ENCODE measurements at regions not wholly inside any gene's neighbourhood (a gene's known extent, or its start where the extent isn't known, plus 50 kb on each side); places are given as distances from the start of the nearest gene placed in this dataset.

DNA sequence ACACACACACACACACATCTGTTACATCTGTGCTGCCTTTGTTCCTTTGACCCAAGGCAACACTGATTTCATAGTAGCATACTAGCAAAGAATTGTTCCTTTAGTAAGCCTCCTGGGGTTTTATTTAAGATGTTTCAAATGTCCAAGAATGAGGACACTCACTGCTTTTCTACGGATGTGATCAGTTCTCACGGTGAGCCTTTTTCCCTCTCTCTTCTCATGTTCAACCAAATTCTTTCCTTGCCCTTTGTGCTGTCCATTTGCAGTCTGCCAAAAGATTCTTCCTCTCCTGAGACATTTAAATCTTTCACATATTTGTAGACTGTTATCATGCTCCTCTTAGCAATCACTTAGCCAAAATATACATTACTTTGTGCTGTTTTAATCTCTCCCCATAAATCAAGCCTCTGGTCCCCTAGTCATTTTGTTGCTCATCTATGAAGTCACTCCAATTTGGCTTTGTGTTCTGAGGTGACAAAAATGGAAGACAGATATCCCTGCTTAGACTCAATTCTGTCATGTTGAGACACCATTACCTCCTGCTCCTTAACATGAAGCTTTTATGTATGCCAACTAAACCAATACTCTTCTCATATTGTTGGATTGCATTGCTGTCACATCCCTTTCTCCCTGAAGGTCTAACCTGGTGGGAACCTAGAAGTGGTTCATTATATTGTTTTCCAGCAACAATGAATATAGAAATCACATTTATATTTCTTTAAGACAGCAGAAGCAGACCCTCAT lies 1605.3 kb upstream of the ACVR2A start:
- DNase-seq: no peak

DNA sequence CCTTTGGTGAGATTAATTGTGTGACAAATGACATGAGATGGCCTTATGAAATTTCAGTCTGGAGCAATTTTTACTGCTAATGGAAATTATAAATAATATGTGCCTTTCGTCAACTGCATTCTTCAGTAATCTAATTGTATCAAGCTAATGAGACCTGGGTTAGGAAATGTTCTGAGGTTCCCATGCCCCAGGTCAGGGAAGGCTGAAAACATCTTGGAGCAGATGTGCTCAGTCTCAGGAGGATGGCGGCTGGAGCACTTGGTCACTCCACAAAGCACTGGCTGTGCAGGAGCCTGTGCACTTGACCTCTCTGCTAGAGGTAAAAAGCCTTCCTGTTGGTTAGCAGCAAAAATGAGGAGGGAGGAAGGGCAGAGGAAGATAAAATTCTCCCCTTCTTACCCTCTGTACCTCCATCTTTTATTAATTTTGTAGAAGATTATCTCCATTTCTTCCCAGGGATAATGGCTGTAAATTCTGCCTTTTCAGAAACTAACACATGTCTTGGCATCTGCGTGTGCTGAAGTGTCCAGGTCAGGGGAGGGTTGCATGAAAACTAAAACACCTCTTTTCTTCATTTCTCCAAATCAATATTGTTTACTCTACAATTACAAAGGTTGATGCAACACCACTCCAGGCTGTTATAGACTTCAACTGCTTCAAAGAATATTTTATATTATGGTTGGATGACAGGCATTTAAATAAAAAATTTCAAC lies 1606.4 kb upstream of the ACVR2A start:
- DNase-seq: no peak

DNA sequence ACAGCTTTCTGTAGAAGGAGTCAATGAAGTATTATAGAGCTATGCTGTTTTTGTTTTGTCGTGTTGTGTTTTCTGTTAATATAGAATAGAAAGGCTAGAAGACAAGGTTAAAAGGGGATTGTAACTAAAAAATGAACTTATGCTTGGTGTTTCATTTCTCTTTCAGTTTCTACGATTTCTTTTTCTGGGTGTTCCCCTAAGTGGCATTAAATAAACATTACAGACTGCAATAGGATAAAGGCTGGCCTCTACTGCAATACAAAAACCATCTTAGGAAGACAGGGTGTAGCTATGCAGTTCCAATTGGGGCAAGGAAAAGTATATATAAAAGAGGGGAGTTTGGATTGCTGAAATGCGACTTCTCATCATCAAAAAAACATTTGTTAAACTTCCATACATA lies 1609.7 kb upstream of the ACVR2A start:
- no peak for DNase-seq

DNA sequence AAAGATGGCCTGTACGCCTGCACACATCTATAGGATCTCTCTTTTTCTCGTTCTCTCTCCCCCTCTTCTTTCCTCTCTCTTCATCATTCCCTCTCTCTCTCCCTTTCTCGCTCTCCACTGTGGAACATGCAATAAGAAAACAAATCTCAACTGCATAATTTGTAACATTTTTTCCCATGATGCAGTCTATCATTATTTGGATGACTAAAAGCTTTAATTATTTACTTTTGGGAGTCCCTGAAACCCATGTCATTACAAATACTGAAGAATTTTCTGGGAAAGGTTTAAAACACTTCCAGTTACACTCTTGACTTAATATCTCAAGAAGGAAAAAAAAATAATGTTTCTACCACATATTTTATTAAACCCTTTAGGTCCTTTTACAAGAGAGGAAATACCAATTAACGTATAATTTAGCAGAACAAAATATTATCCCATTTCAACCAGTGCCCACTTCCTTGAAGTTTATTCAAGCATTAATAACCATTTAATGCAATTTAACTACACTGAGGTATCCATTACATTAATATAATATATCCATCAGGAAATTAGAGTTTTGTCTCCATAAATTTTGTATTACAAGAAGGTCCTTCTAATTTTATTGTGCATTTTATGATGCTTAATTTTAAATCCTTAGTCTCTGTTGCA lies 1615.2 kb upstream of the ACVR2A start:
- DNase-seq: no peak

DNA sequence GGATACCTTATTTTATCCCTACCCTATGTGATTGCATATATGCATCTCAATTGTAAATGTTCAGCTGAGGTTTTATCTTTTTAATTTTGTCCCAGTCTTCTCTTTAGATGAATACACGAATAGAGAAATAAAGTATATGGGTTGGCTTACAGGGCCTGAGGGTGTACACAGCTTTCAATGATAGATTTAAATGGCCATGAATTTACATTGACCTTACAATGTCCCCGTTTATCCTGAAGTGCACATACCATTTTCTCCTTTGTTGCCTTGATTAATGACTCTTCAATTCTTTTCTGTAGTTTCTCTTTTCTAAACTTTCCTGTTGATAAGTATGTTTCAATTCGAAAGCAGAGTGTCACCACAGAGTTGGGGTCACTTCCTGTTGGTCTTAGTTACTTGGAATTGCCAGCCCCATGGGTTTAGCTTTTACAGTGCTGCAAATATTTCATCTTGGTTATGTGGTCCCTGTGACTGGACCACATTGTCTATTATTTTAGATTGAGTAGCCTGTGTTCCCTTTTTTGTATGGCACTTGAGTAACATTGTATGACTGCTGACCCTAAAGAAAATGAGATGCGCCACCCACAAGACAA lies 1616.3 kb upstream of the ACVR2A start:
- DNase-seq: no peak

DNA sequence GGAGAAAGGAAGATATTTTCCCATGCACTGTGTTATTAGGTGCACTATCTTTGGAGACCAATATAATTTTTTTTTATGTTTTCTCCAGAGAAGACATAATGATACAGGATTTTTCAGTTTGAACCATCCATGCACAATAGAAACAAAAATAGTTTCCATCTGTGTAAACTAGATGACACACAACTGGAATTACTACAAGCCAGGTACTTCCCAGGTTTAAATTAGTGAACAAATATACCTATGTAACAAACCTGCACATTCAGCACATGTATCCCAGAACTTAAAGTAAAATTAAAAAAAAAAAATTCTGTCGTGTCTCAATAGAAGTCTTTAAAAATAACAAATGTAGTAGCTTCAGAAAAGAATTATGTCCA lies 1616.8 kb upstream of the ACVR2A start:
- no peak for DNase-seq

GRCh38 chr2:146227152-146228019 lies 1617.4 kb upstream of the ACVR2A start:
- no peak for DNase-seq

- no peak for DNase-seq
Measured at GRCh38 chr2:146226077-146226476, 1618.8 kb upstream of the ACVR2A start.

DNA sequence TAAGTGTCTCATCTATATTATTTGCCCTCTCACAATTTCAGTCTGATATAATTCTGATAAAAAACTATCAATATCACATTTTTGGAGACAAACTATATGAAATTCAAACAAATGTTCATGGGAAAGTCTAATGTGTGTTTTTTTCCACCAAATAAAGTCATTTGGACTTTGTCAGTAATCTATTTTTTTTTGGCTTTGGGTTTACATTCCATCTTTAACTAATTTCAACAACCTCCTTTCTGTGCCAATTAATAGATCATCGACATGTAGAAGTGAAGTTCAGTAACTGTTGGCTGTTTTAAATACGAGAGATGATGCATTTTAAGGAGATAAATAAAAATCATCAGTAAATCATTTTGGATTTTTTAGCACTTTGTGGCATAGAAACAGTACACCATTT lies 1623.0 kb upstream of the ACVR2A start:
- no peak for DNase-seq

- DNase-seq: no peak
Measured at GRCh38 chr2:146220957-146221356, 1623.9 kb upstream of the ACVR2A start.

DNA sequence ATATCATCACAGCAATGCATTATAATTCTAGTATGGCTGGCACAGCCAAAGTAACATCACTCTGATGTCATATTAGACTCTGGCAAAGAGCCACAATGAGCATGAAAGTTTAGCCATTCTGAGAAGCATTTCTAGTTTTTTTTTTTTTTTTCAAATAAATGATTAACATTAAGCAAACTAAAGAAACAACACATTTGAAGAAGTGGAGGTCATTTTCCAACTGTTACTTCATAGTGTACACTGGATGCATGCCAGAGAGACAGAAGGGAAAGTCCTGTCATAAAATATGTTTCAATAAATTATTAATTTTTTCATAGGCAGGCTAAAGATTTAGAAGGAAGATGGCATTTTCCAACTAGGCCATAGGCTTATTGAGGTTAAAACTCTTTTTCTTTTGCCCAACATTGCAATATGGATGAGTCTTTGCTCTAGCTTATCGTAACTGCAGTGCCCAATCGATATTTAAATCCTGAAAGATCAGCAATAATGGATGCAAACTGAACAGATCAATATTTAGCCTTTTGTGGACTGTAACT lies 1630.4 kb upstream of the ACVR2A start:
- DNase-seq: no peak

- no peak for DNase-seq
Measured at GRCh38 chr2:146213674-146214073, 1631.2 kb upstream of the ACVR2A start.

DNA sequence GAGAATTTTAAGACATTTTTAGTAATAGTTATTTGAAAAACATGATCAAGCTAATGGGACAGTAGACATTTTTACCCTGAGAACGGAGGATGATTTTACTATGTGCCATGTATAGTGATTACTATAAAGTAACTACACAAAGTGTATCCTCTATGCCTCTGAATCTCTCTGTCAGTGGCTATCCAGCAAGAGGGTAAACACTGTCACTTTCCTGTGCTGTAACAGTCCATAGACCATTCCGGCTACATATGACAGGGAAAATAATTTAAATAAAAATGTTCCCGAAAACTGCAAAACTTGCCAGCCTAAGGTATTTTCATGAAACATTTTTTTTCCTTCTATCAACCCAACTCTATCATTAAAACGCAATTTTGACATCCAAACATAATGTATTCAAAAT lies 1632.2 kb upstream of the ACVR2A start:
- no peak for DNase-seq

- no peak for DNase-seq
Measured at GRCh38 chr2:146209842-146210275, 1635.0 kb upstream of the ACVR2A start.

GRCh38 chr2:146207901-146208300 lies 1636.9 kb upstream of the ACVR2A start:
- no peak for DNase-seq

GRCh38 chr2:146207417-146207816 lies 1637.4 kb upstream of the ACVR2A start:
- no peak for DNase-seq

DNA sequence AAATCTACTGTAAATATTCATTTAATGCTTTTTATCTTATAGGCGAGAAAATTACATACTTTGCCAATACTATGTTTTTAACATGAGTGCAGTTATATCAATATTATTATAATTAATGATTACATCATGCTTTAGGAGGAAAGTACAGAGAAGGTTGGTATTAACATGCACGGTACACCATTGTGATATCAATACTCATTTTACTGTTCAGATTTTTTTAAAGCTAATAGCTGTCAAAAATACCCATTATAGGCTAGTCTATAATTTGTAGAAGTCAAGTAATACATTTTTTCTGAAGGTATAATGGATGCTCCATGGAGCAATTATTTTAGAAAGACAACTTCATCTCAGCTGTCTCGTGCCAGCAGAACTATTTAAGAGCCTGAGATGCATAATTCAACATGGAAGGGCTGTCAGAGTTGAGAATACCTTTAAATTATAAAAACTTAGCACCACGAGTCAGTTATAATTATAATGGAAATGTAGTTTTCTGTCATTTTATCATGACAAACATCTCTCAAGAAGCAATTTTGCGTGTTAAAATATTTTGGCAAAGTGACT lies 1641.7 kb upstream of the ACVR2A start:
- no peak for DNase-seq

DNA sequence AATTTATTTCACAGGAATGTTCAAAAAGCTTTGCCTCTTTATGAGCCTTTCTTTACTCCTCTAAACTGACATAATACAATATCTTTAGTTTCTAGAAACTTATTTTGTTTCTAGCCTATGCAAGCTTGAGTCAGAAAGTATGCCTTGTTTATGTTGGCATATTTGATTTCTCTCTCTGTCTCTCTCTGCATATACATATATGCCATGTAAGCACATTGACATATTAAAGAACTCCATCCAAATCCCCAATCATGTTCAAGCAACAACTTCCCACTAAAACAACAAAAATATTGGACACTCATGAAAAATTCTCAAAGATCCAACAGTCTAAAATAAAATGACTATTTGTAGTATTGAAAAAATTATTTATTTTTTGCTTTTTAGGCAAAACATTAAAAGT lies 1651.2 kb upstream of the ACVR2A start:
- no peak for DNase-seq

DNA sequence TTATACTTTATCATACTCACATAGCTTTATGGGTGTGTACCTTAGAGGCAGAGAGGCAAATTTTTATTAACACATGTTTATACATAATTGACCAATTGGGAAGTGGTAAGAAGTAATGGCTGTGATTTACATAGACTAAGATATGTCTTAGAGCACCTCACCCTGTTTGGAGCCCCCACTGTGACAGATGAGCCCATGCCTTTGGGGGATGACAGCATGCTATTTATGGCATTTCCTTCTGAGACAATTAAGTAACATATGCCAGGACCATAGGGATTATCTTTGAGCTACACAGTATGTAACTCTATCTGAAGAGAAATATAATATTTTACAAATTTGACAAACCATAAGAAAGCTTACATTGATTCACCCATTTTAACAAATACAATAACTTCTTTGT lies 1655.3 kb upstream of the ACVR2A start:
- DNase-seq: no peak

- no peak for DNase-seq
Measured at GRCh38 chr2:146173934-146174333, 1654.0 kb upstream of the ZEB2 start.

DNA sequence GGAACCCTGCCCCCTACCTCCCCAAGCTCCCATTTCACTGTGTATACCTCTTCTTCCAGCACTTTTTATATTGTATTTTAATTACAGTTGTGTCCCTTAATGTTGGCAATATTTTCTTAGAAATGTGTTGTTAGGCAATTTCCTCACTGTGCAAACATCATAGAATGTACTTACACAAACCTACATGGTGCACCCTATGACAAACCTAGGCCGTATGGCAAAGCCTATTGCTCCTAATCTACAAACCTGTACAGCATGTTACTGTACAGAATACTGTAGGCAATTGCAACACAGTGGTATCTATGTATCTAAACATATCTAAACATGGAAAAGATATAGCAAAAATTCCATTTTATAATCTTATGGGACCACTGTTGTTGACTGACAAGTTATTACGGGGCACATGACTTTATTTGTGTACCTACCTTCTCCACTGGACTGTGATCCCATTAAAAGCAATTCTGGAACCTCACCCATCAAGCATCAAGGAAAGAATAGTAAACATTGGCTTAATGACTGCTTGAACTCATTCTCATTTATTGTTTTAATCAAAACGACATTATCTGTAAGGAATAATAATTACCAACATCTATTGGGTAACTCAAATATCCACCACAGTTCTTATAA lies 1641.5 kb upstream of the ZEB2 start:
- DNase-seq: no peak

All from stimulated activated naive CD4-positive, alpha-beta T cell (primary cell).